NCI-H345 treated with DMSO at 0.1 percent for 48 hours (cell line): ENCODE measurements at regions not wholly inside any gene's neighbourhood (a gene's known extent, or its start where the extent isn't known, plus 50 kb on each side); places are given as distances from the start of the nearest gene placed in this dataset.

Source experiments
- DNase-seq: peaks from one replicate; lab custom pipeline; 2025; ENCODE audit not compliant: unreplicated experiment; lab: John Stamatoyannopoulos, UW

DNA sequence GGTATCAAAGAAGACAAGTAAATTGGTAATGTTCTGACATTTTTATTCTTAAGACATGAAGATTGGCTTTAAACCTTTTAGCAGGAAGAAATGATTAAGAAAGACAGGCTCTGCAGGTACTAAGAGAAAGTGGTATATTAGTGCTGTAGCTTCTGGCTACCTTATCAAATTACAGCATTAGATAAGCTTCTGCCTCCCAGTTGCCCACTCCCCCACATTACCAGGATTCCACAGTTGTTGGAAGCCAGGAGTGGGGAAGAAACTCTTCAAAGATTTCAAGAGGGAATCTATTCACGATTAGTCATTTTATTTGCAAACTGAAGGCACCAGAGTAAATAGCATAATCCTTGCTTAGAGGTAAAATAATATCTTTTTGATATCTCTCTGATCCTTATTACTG is 274.9 kb downstream of the LMO4 start:
- no peak for DNase-seq

DNA sequence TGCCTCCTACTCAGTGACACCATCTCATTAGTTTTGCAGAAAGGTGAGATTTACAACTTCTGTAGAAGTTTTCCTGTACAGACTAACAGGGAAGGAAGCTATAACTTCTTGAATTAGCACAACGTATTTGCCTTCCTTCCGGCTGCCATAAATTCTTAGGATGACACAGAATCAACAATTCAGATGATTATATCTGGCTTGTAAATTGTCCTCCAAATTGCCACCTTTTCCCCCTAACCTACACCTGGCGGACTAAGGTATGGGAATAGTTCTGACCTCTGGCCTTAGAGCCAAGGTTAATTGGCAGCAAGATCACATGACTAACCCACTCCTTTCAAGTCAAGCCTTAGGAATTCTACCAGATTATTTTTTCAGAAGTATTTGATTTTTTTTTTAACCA is 284.3 kb downstream of the LMO4 start:
- DNase-seq = no peak

DNA sequence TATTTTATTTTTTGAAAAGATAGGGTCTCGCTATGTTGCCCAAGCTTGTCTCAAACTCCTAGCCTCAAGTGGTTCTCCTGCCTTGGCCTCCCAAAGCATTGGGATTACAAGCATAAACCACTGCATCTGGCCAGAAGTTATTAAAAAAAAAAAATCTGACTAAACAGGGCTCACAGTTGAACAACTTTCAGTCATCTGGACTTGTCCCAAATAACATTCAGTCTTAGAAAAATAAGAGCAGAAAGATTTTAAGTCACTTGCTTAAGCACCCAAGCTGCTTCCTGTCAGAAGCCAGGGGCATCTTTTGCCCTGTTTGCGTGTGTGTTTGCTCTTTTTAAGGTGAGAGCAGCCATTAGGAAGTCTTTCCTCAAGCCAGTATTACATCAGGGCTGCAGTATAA is 286.8 kb downstream of the LMO4 start:
- no peak for DNase-seq

DNA sequence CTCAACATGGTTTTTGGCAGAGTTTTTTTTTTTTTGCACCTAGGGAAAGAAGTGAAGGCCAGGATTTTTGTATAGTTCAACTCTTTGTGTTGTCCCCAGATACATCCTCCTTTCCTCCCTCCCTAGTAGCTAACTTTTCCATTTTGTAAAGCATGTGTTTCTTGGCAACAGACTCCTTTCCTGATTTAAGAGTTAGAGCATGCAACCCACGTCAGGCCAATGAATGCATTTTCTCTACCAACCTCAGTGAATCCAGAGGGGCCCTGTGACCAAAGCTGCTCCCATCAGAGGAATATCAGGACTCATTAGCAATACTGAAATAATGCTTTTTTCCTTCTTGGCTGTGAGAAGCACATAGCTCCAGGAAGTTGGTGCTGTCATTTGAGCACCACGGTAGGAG is 287.2 kb downstream of the LMO4 start:
- DNase-seq = no peak

DNA sequence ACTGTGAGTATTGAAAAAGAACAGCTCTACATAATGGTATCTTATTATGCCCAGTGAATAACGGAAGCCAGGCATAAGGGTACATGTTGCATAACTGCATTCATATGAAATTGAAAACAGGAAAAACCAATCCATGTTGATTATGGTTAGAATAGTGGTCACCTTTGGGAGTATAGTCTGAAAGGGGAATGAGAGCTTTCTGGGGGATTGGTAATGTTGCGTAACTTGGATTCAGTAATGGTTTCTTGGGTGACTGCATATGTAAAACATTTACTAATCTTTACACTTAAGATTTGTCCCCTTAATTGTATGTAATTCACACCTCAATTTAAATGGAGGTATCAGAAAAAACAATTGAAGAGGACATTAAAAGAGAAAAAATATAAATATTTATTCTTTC is 292.1 kb downstream of the LMO4 start:
- no peak for DNase-seq

DNA sequence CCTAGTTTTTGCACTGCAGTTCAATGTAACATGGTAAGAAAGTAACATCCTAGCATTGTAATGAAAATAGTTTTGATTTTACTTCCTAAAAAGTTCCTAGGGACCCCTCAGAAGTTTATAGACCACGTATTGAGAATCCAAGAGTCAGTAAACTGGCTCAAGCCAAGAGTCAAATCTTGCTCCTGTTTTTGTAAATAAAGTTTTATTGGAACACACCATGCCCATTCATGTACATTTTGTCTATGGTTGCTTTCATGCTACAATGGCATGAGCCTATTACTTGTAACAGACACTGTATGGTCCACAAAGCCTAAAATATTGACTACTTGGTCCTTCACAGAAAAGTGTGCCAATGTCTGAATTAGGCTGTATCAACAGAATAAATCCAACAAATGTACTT is 301.0 kb downstream of the LMO4 start:
- DNase-seq = no peak

DNA sequence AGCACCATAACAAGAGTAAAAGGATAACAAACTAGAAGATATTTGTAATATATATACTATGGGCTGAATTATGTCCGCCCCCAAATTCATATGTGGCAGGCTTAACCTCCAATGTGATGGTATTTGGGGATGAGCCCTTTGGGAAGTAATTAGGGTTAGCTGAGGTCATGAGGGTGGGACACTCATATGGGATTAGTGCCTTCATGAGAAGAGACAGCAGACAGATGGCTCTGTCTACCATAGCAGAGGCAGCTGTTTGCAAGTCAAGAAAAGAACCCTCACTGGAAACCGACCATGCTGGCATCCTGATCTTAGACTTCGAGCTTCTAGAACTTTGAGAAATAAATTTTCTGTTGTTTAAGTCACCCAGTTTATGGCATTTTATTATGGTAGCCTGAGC is 303.6 kb downstream of the LMO4 start:
- DNase-seq = no peak

DNA sequence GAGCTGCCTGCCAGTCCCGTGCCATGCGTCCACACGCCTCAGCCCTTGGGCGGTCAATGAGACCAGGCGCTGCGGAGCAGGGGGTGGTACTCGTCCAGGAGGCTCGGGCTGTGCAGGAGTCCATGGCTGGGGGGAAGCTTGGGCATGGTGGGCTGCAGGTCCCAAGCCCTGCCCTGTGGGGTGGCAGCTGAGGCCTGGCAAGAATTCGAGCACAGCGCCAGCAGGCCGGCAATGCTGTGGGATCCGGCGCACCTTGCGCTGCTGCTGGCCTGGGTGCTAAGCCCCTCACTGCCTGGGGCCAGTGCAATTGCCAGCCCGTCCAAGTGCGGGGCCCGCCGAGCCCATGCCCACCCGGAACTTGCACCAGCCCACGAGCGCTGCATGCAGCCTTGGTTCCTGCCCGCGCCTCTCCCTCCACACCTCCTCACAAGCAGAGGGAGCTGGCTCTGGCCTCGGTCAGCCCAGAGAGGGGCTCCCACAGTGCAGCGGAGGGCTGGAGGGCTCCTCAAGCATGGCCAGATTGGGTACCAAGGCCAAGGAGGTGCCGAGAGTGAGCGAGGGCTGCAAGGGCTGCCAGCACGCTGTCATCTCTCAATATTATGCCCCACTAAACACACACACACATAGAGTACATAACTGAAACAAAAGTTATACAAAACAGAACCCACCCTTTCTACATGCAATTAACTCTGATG is 307.7 kb downstream of the LMO4 start:
- no peak for DNase-seq

DNA sequence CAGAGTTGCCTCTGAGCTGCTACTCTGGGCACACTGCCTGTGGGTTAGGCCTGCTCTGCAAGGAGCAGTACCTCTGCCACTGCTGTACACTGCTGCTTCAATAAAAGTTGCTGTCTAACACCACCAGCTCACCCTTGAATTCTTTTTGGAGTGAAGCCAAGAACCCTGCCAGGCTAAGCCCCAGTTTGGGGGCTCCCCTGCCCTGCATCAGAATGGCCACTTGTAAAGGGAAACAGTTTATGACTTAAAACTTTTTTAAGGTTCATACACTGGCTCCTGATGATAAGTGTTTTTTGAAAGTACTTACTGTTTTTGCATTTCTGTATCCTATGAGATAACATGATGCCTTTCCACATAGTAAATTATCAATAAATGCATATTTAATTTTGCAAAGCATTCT is 310.0 kb downstream of the LMO4 start:
- DNase-seq = no peak

DNA sequence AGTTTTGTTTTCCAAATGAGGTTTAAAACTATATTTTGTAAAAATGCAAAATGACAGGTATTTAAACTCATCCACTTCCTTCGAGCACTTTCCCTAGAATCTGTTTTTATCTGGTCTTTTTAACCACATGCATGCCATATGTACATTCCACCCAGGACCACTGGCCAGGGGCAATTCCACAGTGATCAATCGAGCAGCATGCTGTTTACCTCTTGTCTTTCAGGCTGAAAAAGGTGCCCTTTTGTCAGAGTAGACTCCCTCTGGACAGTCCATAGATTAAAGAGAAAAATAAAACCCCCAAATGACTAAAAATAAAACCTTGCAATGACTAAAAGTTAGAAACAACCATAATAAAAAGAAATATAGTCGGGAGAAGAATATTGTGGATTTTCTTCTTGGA is 313.3 kb downstream of the LMO4 start:
- DNase-seq = no peak

DNA sequence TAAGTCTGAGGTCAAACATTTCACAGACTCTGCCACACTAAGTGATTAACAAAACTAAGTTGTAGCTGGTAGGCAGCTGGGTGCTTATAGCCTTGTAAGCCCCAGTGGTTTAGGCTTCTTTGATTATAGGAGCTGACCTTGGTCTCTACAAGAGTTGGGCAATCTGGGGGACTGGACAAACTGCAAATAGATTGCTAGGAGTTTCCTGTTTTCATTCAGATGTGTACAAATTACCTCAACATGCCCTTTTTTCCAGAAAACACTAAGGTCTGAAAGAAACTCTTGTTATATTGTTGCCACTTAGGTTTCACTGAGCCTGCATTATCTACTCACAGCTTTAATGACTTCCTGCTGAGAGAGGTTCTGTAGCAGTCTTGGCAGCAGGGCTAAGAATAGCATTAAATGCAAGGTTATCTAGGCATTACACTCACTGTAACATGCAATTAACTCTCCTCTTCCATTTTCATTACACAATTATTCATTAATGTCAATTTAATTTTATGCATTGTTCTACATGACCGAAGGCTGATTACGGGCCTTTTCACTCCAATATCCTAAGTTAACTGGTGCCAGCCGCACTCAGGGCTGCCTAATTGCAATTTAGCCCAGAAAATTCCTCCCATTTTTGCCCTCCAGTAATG is 314.0 kb downstream of the LMO4 start:
- no peak for DNase-seq

DNA sequence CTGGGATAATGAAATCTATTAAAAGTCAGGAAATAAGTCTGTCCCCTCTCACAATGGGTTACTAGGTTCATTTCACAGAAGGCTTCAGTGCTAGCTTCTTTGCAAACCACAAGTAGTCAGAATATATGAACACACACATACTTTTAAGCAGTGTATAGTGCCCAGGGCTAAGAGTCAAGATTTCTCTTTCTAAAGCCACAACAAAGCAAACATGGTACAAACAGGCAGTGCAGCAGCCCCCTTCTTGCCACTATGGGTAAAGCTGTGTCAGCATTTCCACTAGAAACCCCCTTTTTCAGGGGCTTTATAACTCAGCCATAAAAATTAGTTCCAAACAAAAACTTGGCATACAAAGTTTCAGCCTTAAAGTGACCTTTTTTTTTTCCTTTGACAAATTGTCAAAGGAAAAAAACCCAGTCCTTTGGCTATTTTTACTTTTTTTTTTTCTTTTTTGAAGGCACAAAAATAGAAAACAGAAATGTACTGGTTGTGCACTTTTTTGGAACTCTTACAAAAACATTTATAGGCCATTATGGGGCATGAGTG is 315.4 kb downstream of the LMO4 start:
- no peak for DNase-seq

DNA sequence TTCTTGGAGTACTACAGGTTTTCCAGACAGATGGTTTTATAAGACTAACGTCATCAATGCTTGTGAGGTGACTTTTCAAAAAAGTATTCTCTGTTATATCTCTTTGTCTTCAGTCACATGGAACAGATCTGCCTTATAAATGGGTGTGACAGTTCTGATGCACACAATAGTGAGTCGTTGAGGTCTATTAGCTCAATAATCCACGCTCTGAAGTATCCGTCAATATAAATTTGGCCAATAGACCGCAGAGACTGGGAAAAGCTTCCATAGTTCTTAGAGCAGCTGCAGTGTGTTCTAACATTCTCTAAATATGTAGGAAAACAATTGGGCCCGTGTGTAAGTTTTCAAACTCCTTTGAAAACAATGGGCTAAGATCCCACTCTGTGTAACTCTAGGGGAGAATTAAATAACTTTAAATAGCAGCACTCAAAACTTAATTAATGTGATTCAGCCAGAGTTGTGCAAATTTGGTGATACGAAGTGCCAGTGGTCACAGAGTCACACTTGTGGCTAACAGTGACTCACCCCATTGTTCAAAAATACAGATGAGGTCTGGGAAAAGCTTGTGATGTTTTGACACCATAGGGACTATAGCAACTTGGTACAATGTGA is 316.0 kb downstream of the LMO4 start:
- no peak for DNase-seq

DNA sequence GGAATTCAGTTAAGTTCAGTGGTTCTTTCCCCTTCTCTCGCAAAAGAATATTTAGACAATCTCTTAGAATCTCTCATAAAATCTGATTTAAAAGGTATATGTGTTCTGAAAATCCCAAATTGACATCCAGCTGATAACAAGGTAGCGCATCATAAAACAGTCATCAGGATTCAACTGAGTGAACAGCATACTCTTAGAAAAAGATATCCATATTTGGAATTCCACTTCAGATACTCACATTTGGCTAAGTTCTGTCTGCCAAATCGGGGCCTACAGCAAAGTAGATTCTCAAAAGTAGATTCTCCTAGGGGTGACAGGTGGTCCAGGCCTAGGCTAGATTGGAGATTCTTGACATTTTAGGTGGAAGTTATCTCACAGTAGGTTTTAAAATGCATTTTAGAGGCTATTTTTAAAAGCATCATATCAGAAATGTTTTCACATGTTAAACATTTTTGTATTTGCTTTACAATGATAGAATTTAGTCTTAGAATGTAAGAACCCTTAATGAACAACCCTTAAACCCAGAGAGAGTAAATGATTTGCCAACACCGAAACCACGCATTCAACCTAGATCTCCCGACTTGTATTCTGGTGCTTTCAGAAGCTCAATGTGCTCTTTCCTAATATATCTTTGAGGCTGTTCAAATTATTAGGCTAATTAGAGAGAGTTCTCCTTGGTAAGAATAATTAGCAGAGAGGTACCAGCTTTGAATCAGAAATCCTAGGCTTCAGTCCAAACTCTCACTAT is 318.9 kb downstream of the LMO4 start:
- DNase-seq = no peak

DNA sequence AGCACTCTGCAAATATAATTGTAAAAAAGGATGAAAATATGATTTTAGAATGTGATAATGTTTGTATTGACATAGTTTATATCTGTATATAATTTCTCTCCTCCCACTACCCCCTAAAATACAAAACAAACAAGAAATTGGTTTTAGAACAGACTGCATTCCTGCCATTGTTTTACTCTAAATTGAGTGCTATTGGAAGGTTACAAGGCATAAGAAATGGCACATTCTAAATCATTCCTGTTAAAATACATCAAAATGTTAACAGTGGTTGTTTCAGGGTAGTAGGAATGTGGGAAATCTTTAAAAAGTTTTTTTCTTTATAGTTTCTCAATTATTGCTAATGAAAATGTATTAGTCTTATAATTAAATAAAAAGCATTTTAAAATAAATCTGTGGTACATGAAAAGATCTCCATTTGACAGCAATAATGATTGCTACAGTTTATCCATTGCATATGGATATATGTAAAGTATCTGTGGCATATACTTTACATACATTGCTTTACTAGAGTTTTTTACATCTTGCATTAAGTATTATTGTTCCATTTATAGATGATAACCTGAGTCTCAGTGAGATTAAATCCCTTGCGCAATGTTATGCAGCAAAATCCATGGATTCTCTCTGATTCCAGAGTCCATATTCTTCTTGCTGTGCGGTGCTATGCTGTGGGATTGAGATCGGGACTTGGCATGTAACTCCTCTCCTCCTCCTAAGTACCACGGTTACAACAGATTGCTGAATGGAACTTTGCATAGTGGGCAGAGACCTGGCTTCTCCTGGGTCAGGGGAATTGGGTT is 319.8 kb downstream of the LMO4 start:
- no peak for DNase-seq

DNA sequence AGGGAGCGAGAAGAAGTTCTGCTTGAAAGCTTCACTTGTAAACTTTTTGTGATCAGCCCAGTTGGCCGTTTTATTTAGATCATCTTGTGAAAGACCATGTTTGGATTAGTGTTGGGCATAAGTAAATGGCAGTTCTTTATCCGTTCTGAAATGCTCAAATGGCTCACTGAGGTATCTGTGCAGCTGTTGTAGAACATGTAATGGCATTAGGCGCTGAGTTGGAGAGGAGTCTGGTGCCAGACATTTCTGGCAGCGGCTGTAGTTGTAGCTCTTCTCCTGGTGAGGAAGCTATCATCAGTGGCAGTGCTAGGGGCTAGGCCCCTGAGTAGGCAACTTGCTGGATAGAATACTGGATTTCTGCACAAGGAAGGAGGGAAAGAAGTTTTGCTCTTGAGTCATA is 321.6 kb downstream of the LMO4 start:
- no peak for DNase-seq

DNA sequence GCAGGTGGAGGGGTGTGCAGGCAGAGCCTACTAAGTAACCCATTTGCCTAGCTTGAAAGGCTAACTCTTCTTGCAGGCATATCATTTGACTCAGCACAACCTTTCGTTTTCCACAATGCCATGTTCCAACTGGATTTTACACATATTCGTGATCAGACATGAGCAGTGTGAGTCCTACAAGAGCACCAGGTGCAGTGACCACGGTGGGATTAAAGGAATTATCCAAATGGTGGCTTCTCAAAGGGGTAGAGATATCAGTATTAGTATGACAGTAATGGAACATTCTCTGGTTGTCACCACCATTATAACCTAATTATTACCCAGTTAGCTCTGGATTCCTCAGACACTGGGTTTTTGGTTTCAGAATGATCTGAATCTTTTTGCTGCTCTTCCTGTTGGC is 323.5 kb downstream of the LMO4 start:
- DNase-seq = no peak

DNA sequence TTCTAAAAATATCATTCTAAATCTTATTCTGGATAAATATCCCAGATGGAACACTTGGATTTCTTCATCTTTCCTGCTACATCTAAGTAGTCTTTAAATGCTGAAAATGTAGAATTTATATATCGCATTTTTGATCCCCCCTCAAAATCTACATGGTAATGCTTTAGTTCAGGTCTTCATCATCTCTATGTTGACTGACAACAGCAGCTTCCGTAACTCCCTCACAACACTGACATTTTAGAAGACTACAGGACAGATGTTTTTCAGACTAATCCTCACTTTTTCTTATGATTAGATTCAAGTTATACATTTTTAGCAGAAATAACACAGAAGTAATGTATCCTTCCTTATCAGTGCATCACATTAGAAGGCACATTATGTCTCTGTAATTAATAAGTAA is 336.5 kb downstream of the LMO4 start:
- DNase-seq = no peak

DNA sequence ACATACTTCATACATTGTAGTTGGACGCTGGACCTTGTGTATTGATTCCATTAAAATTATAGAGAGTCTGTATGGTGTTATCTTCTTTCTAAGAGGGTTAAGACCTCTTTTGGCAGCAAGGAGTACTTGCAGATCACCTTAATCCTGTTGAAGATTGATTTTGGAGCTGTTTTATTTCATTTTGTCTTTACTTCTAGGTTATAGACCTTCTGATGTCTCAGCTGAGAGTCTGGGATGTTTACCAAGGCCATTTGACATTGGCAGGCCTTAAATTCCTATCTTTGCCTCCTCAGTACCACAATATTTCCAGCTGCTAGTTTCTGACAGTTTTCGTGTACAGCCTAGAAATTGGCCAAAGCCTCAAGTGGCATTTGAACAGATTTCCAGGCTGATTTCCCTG is 338.0 kb downstream of the LMO4 start:
- DNase-seq = no peak

DNA sequence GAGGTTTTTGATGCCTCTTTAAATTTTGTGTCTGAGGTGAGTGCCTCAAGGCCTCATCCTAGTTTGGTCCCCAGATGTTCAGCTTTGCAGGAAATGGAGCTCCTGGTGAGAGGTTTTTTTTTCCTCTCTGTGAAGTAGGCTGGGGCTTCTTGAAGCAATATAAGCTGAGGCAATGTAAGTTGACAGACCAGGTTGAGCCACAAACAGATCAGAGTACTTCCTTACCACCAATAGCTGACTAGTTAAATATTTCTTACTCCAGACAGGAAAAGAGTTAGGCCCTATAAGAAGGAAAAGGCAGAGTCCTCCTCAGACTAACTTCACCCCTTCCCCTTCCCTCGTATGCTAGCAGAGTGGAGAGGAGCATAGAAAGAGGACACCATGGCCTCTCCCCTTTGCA is 341.0 kb downstream of the LMO4 start:
- no peak for DNase-seq

DNA sequence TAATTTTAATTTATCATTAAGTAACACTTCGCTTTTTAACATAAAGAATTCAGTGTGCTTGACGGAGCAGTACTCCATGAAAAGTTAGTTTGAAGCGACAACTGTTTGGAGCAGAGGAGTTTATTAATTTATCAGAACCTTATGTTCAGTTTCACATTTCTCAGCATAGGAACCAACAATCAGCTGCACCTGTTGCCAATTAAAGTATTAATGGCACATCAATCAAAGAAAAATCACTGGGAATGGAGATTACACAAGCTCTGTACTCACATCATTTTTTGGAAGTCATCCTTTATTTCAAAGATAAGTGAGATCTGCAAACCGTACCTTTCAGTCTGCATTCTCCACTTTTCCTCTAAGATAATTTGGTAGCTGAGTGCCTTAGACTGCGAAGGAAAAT is 344.6 kb downstream of the LMO4 start:
- DNase-seq = no peak
